NB4 (cell line): ENCODE measurements at regions not wholly inside any gene's neighbourhood (a gene's known extent, or its start where the extent isn't known, plus 50 kb on each side); places are given as distances from the start of the nearest gene placed in this dataset.
A peak's percentile ranks its signal among the peaks of the same experiment; 100 is the strongest.
"Not testable (repeated sequence)": the region's sequence is repeated elsewhere in the genome, so short reads cannot be mapped to it uniquely, and the experiment has no call there.

Experiments
- DNase-seq: peaks from one replicate; pipeline ENCODE4 v3.0.0; 2010; ENCODE audit warnings: low read depth
- H3K4me3 ChIP-seq: one replicate; pipeline ENCODE4 v1.5.1; 2011; ENCODE audit warnings: mild to moderate bottlenecking, low read depth, low read length, moderate library complexity
- CTCF ChIP-seq: IDR thresholded peaks from one replicate; pipeline ENCODE4 v1.5.1; 2012; ENCODE audit warnings: low read depth, low read length
- MYC ChIP-seq: IDR thresholded peaks from 2 replicates; pipeline ENCODE4 v1.6.1; 2011; ENCODE audit warnings: low read depth, low read length
- POLR2A ChIP-seq: IDR thresholded peaks from 2 replicates; pipeline ENCODE4 v1.6.1; 2011; ENCODE audit warnings: mild to moderate bottlenecking; ENCODE audit not compliant: insufficient read length; ENCODE audit errors: extremely low read depth
- TF ChIP-seq, protein P1 (sequence below): IDR thresholded peaks from 2 replicates; pipeline ENCODE4 v1.6.1; 2011; ENCODE audit warnings: low read depth, low read length

DNA sequence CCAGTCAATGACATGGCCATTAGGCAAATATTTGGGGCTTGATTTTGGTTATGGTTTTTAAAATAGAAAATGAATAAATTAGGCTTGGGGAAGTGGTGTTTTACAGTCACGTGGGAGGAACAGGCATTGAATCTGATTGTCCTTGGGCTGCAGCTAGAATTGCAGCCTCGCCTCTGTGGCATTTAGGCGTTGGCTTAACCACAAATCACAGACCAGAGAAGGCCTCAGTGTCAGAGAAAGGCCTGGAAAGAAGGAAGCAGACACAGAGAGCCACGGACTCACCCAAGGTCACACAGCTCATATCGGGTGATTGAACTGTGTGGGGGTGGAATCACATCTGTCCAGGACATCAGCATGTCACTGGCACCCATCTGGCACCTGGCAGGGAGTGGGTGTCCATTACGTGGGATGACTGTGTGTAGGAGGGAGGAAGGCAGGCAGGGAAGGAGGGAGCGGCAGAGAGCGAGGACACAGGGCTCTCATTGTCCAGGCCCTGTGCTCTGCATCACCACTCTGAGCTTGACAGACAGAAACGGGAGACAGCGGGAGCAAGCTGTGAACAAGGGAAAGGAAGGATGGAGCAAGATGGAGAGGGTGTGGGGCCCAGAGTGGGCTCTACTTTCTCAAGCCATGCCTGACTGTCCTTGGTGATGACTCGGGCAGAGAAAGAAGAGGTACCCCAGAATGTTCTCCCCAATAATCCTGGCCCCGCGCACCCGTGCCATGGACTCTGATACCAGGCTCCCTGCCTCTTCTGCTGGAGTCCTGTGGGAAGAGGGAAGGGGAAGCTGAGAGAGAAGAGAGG, 186.4 kb downstream of the FAM43A start:
- TF ChIP-seq, protein P1, sequence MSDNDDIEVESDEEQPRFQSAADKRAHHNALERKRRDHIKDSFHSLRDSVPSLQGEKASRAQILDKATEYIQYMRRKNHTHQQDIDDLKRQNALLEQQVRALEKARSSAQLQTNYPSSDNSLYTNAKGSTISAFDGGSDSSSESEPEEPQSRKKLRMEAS: no peak
- TF ChIP-seq CTCF: no peak
- TF ChIP-seq POLR2A: no peak
- TF ChIP-seq MYC: no peak
- H3K4me3 ChIP-seq: no peak overlapping the region
- DNase-seq: peak; percentile 56

DNA sequence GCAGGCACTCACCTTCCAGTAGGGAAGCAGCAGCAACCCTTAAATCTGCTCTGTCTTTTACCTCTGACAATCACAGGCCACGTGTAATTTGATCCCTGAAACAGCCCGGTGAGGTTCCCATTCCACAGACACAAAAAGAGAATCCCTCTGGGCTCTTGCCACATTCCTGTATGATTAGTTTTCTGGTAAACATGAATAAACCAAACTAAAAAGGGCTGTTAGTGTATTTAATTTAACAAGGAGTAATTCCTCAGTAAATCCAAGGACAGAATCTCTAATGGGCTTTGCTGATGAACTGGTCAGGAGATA, 186.9 kb downstream of the FAM43A start:
- TF ChIP-seq CTCF (no peak), POLR2A (no peak), MYC (no peak)
- TF ChIP-seq, protein P1: no peak
- H3K4me3 ChIP-seq: no peak overlapping the region
- DNase-seq: no peak

GRCh38 chr3:194873474-194873873, 187.8 kb downstream of the FAM43A start:
- not testable (repeated sequence) for DNase-seq, H3K4me3 ChIP-seq

- TF ChIP-seq MYC: no peak
- TF ChIP-seq CTCF: no peak
- TF ChIP-seq POLR2A: no peak
- TF ChIP-seq, protein P1: no peak
- no peak overlapping the region for H3K4me3 ChIP-seq
- no peak for DNase-seq
These were observed 188.5 kb downstream of the FAM43A start for GRCh38 chr3:194874206-194874605.

- DNase-seq: no peak
- H3K4me3 ChIP-seq: no peak overlapping the region
- no peak for TF ChIP-seq MYC
- TF ChIP-seq CTCF: no peak
- TF ChIP-seq POLR2A: no peak
- TF ChIP-seq, protein P1: no peak
These were observed 189.1 kb downstream of the FAM43A start for GRCh38 chr3:194874783-194875182.

- TF ChIP-seq MYC: no peak
- TF ChIP-seq, protein P1: no peak
- TF ChIP-seq CTCF: no peak
- no peak for TF ChIP-seq POLR2A
- H3K4me3 ChIP-seq: no peak overlapping the region
- no peak for DNase-seq
These were observed 190.1 kb downstream of the FAM43A start for GRCh38 chr3:194875581-194876402.
